Esophagus muscularis mucosa (tissue), 4 donors: ENCODE measurements at regions not wholly inside any gene's neighbourhood (a gene's known extent, or its start where the extent isn't known, plus 50 kb on each side); places are given as distances from the start of the nearest gene placed in this dataset.

Experiments
- CTCF ChIP-seq, 3 experiments: fragments of 200-600 bp in 2 of 3; fragments of 450-650 bp in 1 of 3; sonication (generic) in 2 of 3; IDR thresholded peaks; one replicate each; pipeline ENCODE4 v1.5.1; 2017 to 2019; ENCODE audit warnings: antibody characterized with exemption in 3 of 3, mild to moderate bottlenecking in 2 of 3, moderate library complexity in 1 of 3
- EP300 ChIP-seq: sonication (generic); formaldehyde crosslinking; IDR thresholded peaks from one replicate; pipeline ENCODE4 v1.6.1; 2017; ENCODE audit warnings: antibody characterized with exemption
- POLR2A ChIP-seq: fragments of 450-650 bp; IDR thresholded peaks from one replicate; pipeline ENCODE4 v1.6.1; 2017; ENCODE audit warnings: antibody characterized with exemption, moderate library complexity, mild to moderate bottlenecking, low read depth

GRCh38 chr5:124352312-124352711, 394.1 kb downstream of the ZNF608 start:
- no peak for TF ChIP-seq CTCF (IDR thresholded peaks at IDR 0.05)
- TF ChIP-seq EP300, result no peak
- TF ChIP-seq POLR2A, result no peak
